ENCODE measurements at regions not wholly inside any gene's neighbourhood (a gene's known extent, or its start where the extent isn't known, plus 50 kb on each side); places are given as distances from the start of the nearest gene placed in this dataset.

DNA sequence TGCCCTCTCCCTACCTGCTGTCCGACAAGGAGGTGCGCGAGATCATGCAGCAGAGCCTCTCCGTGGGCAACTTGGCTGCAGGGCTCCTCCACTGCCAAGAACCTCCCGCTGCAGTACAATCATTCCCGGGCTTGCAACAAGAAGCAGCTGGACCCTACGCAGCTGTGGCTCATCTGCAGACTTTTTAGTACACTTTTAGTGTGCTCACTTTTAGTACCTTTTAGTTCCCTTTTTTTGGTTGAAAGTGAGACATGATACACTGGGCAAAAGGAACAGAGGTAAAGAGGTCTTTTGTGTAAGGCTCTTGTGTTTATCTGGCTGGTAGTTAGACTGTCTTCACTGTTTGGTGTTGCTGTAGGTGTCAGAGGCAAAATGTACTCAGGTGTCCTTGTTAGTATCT lies 58.1 kb upstream of the SPTLC1 start:
- no peak overlapping the region for H3K27ac ChIP-seq
- intact Hi-C loops (cut with DNase I) = no loop called here
- TF ChIP-seq, protein P1, sequence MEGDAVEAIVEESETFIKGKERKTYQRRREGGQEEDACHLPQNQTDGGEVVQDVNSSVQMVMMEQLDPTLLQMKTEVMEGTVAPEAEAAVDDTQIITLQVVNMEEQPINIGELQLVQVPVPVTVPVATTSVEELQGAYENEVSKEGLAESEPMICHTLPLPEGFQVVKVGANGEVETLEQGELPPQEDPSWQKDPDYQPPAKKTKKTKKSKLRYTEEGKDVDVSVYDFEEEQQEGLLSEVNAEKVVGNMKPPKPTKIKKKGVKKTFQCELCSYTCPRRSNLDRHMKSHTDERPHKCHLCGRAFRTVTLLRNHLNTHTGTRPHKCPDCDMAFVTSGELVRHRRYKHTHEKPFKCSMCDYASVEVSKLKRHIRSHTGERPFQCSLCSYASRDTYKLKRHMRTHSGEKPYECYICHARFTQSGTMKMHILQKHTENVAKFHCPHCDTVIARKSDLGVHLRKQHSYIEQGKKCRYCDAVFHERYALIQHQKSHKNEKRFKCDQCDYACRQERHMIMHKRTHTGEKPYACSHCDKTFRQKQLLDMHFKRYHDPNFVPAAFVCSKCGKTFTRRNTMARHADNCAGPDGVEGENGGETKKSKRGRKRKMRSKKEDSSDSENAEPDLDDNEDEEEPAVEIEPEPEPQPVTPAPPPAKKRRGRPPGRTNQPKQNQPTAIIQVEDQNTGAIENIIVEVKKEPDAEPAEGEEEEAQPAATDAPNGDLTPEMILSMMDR (IDR thresholded peaks at IDR 0.05) = no peak
- no peak for DNase-seq (ENCODE audit: low spot score in 2 of 2)
- H3K9me3 ChIP-seq = no peaks in the 10 kb centered on the region
- no peaks in the 10 kb centered on the region for H3K4me1 ChIP-seq
- no peak overlapping the region for H3K4me3 ChIP-seq
- H3K36me3 ChIP-seq = no peaks in the 10 kb centered on the region
- H3K27me3 ChIP-seq = no peaks in the 10 kb centered on the region

DNA sequence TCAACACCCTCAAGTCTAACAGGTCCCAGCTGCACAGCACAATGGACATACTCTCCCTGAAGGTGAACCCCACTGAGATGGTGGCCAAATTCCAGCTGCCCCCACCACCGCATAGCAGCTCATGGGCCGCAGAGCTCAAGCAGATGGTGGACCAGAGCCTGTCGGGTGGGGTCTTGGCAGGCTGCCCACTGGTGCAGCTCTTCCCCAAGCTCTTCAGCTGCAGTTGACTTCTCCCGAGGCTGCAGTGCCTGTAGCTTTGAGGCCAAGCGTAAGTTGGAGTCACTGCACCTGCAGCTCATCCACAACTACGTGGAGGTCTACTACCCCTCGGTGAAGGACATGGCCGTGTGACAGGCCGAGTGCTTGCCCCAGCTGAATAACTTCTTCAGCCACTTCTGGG lies 56.6 kb upstream of the SPTLC1 start:
- TF ChIP-seq, protein P1 (IDR thresholded peaks at IDR 0.05) = no peak
- no peak for DNase-seq (ENCODE audit: low spot score in 2 of 2)
- intact Hi-C loops (cut with DNase I) = no loop called here
- no peaks in the 10 kb centered on the region for H3K36me3 ChIP-seq
- no peaks in the 10 kb centered on the region for H3K9me3 ChIP-seq
- H3K27ac ChIP-seq = no peak overlapping the region
- no peaks in the 10 kb centered on the region for H3K4me1 ChIP-seq
- H3K4me3 ChIP-seq = no peak overlapping the region
- H3K27me3 ChIP-seq = no peaks in the 10 kb centered on the region

DNA sequence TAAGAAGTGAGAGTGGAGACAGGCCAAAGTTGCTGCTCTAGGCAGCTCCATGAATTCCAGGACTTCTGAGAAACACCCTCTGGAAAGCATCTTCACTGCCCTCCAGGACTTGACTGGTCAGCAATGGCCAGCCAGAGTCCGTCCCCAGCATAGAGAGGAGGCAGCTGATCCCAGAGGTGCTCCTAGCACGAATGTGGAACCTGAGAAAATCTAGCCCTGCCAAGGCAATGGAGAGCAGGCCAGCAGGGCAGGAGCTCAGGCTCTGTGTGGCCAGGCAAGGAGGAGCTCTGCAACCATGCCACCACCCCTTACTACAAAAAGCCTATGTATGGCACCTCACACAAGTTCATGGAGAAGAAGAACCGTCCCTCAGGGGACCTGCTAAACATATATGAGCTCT lies 56.1 kb upstream of the SPTLC1 start:
- intact Hi-C loops (cut with DNase I) = no loop called here
- no peaks in the 10 kb centered on the region for H3K9me3 ChIP-seq
- H3K27me3 ChIP-seq = no peaks in the 10 kb centered on the region
- H3K4me3 ChIP-seq = no peak overlapping the region
- TF ChIP-seq, protein P1 (IDR thresholded peaks at IDR 0.05) = no peak
- H3K4me1 ChIP-seq = no peaks in the 10 kb centered on the region
- H3K36me3 ChIP-seq = no peaks in the 10 kb centered on the region
- DNase-seq (ENCODE audit: low spot score in 2 of 2) = no peak
- no peak overlapping the region for H3K27ac ChIP-seq

DNA sequence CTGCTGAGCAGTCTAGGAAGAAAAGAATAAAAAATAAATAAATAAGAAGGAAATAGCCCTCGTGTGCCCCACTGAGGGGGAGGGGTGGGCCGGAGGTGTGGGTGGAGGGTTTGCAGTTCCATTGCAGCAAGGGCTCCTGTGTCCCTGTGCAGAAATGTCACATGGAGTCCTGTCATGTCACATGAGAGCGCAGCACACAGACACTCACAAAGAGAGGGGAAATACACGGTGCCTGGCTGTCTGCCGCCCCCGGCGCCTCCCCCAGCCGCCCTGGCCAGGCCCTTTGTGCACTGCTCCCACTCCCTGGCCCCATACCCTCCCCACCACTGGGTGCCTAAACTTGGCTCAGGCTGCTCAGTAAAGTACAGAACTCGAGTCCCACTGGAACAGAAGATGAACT lies 55.6 kb upstream of the SPTLC1 start:
- no peaks in the 10 kb centered on the region for H3K4me1 ChIP-seq
- no peaks in the 10 kb centered on the region for H3K36me3 ChIP-seq
- no peak overlapping the region for H3K27ac ChIP-seq
- TF ChIP-seq, protein P1 (IDR thresholded peaks at IDR 0.05) = no peak
- H3K27me3 ChIP-seq = no peaks in the 10 kb centered on the region
- intact Hi-C loops (cut with DNase I) = no loop called here
- no peaks in the 10 kb centered on the region for H3K9me3 ChIP-seq
- H3K4me3 ChIP-seq = no peak overlapping the region
- no peak for DNase-seq (ENCODE audit: low spot score in 2 of 2)

DNA sequence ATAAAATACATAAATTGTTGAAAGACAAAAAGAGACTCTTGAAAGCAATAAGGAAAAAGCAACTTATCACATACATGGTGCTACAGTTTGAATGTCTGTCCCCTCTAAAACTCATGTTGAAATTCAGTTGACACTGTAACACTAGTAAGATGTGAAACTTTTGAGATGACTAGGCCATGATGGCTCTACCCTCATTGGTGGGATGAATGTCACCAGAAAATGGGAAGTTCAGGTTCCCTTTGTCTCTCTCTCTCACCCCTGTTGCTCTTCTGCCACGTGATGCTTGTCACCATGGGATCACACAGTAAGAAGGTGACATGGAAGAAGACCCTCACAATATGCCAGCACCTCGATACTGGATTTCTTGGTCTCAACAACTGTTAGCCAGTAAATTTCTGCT lies 50.3 kb upstream of the SPTLC1 start:
- DNase-seq (ENCODE audit: low spot score in 2 of 2) = no peak
- H3K4me3 ChIP-seq = no peak overlapping the region
- no peak overlapping the region for H3K27ac ChIP-seq
- TF ChIP-seq, protein P1 (IDR thresholded peaks at IDR 0.05) = no peak
- no peaks in the 10 kb centered on the region for H3K27me3 ChIP-seq
- no peaks in the 10 kb centered on the region for H3K4me1 ChIP-seq
- intact Hi-C loops (cut with DNase I) = no loop called here
- no peaks in the 10 kb centered on the region for H3K36me3 ChIP-seq
- H3K9me3 ChIP-seq = peaks cover 0 to 8% of the 10 kb centered on the region in 2 donors

Measured in ascending aorta (tissue), 2 donors.